Thyroid gland (tissue), 4 donors: ENCODE measurements at regions not wholly inside any gene's neighbourhood (a gene's known extent, or its start where the extent isn't known, plus 50 kb on each side); places are given as distances from the start of the nearest gene placed in this dataset.

Experiments used
- CTCF ChIP-seq, 6 experiments: fragments of 200-600 bp in 3 of 6; fragments of 450-650 bp in 3 of 6; sonication (generic) in 3 of 6; IDR thresholded peaks; one replicate each; pipeline ENCODE4 v1.5.1; 2016 to 2019; ENCODE audit warnings: antibody characterized with exemption in 6 of 6, mild to moderate bottlenecking in 2 of 6, inconsistent platforms in 1 of 6, moderate library complexity in 1 of 6
- POLR2A ChIP-seq, 2 donors: fragments of 450-650 bp; IDR thresholded peaks; one replicate each; pipeline ENCODE4 v1.6.1; 2017; ENCODE audit warnings: antibody characterized with exemption in 2 of 2, mild to moderate bottlenecking in 2 of 2, moderate library complexity in 1 of 2

- TF ChIP-seq CTCF (IDR thresholded peaks at IDR 0.05) (no peak), POLR2A (IDR thresholded peaks at IDR 0.05) (no peak)
Measured at GRCh38 chr5:102663749-102664530, 91.2 kb upstream of the PAM start.
